Neural progenitor cell (in vitro differentiated cells): ENCODE measurements at regions not wholly inside any gene's neighbourhood (a gene's known extent, or its start where the extent isn't known, plus 50 kb on each side); places are given as distances from the start of the nearest gene placed in this dataset.

Source experiments
- CTCF ChIP-seq: fragments of 200-600 bp; sonication (generic); IDR thresholded peaks from 2 replicates; pipeline ENCODE4 v1.5.1; 2017; ENCODE audit warnings: antibody characterized with exemption, mild to moderate bottlenecking
- EZH2phosphoT487 ChIP-seq: fragments of 200-600 bp; sonication (generic); IDR thresholded peaks from 2 replicates; pipeline ENCODE4 v1.6.1; 2017; ENCODE audit warnings: antibody characterized with exemption

- TF ChIP-seq CTCF (no peak), EZH2phosphoT487 (no peak)
Measured at GRCh38 chrX:13115146-13115855, 70.9 kb upstream of the FAM9C start.
